AG09309 (cell line): ENCODE measurements at regions not wholly inside any gene's neighbourhood (a gene's known extent, or its start where the extent isn't known, plus 50 kb on each side); places are given as distances from the start of the nearest gene placed in this dataset.

Source experiments
- DNase-seq: peaks from one replicate; pipeline ENCODE4 v3.0.0-alpha.2; 2010; ENCODE audit warnings: low read depth
- H3K4me3 ChIP-seq: 2 replicates; pipeline ENCODE4 v1.5.1; 2011; ENCODE audit warnings: mild to moderate bottlenecking, low read depth, low read length, moderate library complexity; ENCODE audit not compliant: control insufficient read depth
- TF ChIP-seq, protein P1 (sequence below): IDR thresholded peaks from 2 replicates; pipeline ENCODE4 v1.5.1; 2011; ENCODE audit warnings: mild to moderate bottlenecking, low read depth, low read length, inconsistent platforms; ENCODE audit not compliant: insufficient read depth, control insufficient read depth; ENCODE audit errors: missing control alignments

DNA sequence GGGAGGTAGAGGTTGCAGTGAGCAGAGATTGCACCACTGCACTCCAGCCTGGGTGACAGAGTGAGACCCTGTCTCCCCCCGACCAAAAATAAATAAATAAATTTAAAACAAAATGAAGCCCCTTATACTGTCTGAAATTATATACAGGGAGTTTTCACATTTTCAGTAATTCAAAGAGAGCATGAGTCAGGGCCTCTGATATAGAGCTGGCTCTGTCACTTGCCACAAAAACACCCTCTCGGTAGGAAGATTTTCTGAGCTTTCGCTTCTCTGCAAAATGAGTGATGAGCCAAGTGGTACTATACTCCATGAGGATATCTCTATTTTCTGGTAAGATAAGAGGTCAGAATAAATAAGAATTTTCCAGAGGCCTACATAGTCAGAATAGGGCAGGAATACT, 462.9 kb downstream of the COG6 start:
- DNase-seq: no peak
- no peak overlapping the region for H3K4me3 ChIP-seq
- TF ChIP-seq, protein P1, sequence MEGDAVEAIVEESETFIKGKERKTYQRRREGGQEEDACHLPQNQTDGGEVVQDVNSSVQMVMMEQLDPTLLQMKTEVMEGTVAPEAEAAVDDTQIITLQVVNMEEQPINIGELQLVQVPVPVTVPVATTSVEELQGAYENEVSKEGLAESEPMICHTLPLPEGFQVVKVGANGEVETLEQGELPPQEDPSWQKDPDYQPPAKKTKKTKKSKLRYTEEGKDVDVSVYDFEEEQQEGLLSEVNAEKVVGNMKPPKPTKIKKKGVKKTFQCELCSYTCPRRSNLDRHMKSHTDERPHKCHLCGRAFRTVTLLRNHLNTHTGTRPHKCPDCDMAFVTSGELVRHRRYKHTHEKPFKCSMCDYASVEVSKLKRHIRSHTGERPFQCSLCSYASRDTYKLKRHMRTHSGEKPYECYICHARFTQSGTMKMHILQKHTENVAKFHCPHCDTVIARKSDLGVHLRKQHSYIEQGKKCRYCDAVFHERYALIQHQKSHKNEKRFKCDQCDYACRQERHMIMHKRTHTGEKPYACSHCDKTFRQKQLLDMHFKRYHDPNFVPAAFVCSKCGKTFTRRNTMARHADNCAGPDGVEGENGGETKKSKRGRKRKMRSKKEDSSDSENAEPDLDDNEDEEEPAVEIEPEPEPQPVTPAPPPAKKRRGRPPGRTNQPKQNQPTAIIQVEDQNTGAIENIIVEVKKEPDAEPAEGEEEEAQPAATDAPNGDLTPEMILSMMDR: no peak

- TF ChIP-seq, protein P1: no peak
- no peak for DNase-seq
Measured at GRCh38 chr13:40119852-40120251, 464.4 kb downstream of the COG6 start.

DNA sequence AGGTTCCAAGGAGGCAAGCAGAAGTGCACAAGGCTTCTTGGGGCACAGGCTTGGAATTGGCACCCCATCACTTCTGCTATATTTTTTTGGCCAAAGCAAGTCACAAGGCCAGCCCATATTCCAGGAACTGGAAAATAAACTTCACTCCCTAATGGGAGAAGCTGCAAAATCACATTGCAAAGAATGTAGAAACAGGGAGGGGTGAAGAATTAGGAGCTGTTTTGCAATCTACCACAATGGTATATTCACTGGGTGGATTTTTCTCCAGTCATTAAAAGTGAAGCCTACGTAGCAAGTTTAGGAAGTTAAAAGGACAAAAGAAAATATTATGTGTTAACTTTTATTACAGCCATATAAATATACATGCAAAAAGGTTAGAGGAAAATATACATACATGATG, 464.8 kb downstream of the COG6 start:
- DNase-seq: peak; percentile 34
- TF ChIP-seq, protein P1: no peak
- H3K4me3 ChIP-seq: no peak overlapping the region

More at GRCh38 chr13:40119852-40120251, 464.4 kb downstream of the COG6 start:
- H3K4me3 ChIP-seq: no peak overlapping the region

DNA sequence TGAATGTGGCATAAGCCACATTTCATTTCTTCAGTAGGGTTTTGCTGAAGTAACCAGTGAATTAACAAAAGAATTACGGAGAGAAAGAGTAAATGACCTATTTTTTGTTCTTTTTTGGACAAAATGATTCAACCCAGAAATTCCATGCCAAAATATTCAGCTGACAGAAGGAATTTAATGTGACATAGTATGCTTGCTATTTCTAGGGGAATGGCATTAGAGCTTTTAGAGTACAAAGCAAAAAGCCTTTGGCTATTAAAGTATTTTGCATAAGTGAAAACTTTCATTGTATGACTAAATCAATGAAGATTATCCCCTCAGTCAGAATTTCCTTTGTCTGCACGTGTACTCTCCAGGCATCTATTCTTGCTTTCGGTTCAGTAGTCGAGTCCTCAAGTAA, 465.3 kb downstream of the COG6 start:
- H3K4me3 ChIP-seq: no peak overlapping the region
- TF ChIP-seq, protein P1: no peak
- peak; percentile 28 for DNase-seq

- TF ChIP-seq, protein P1: no peak
- H3K4me3 ChIP-seq: no peak overlapping the region
- DNase-seq: no peak
Measured at GRCh38 chr13:40121722-40122121, 466.3 kb downstream of the COG6 start.

DNA sequence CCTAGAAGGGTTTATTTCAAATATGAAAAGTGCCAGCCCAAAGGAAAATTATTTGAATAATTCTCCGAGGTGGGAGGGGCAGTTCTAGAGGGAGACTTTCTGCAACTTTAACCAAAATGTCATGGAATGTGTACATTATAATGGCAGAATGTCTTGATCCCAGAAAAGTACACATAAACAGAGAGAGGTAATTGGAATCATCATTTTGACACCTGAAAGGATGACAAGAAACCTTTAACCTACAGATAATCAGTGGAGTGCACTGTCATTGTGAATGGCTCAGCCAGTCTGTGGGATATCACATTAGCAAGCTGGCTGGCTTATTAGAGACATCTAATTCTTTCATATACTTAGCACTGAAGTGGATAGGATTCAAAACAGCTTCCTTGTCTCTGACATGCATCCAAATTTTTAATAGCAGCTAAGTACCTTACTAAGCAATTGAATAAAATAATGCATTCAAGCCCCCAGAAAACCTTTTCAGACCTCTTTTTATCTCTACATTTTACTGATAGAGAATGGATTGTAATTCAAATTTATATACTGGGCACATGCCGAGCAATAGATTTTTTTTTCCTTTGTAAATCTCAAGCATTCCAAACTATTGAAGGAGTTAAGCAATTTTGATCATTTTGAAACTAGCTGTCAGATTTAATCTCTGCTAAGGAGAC, 468.6 kb downstream of the COG6 start:
- TF ChIP-seq, protein P1: no peak
- DNase-seq: no peak
- H3K4me3 ChIP-seq: no peak overlapping the region
